Smooth muscle cell (in vitro differentiated cells): ENCODE measurements at regions not wholly inside any gene's neighbourhood (a gene's known extent, or its start where the extent isn't known, plus 50 kb on each side); places are given as distances from the start of the nearest gene placed in this dataset.
A peak's percentile ranks its signal among the peaks of the same experiment; 100 is the strongest.

Source experiments
- DNase-seq: peaks from one replicate; lab custom pipeline; 2025; ENCODE audit not compliant: unreplicated experiment; lab: John Stamatoyannopoulos, UW
- H2AFZ ChIP-seq: fragments of 200-600 bp; sonication (generic); 2 replicates; pipeline ENCODE4 v1.6.0; 2016; ENCODE audit warnings: antibody characterized with exemption, low read depth, mild to moderate bottlenecking
- H3F3A ChIP-seq: fragments of 200-600 bp; sonication (generic); 2 replicates; pipeline ENCODE4 v1.6.0; 2017; ENCODE audit warnings: antibody characterized with exemption, low read depth
- H3K27ac ChIP-seq: fragments of 200-600 bp; sonication (generic); 2 replicates; pipeline ENCODE4 v1.5.1; 2016; ENCODE audit warnings: low read depth, mild to moderate bottlenecking
- H3K27me3 ChIP-seq: fragments of 200-600 bp; sonication (generic); 2 replicates; pipeline ENCODE4 v1.6.1; 2016; ENCODE audit warnings: low read depth, mild to moderate bottlenecking
- H3K36me3 ChIP-seq: fragments of 200-600 bp; sonication (generic); 2 replicates; pipeline ENCODE4 v1.5.1; 2016; ENCODE audit warnings: low read depth
- H3K4me1 ChIP-seq: fragments of 200-600 bp; sonication (generic); 2 replicates; pipeline ENCODE4 v1.5.1; 2016; ENCODE audit warnings: low read depth
- H3K4me2 ChIP-seq: fragments of 200-600 bp; sonication (generic); 2 replicates; pipeline ENCODE4 v1.6.0; 2016; ENCODE audit warnings: mild to moderate bottlenecking
- H3K4me3 ChIP-seq: fragments of 200-600 bp; sonication (generic); 2 replicates; pipeline ENCODE4 v1.5.1; 2016; ENCODE audit warnings: mild to moderate bottlenecking
- H3K79me2 ChIP-seq: fragments of 200-600 bp; sonication (generic); 2 replicates; pipeline ENCODE4 v1.6.0; 2016; ENCODE audit warnings: low read depth, mild to moderate bottlenecking
- H3K9ac ChIP-seq: fragments of 200-600 bp; sonication (generic); 2 replicates; pipeline ENCODE4 v1.6.0; 2016; ENCODE audit warnings: low read depth
- H3K9me3 ChIP-seq: fragments of 200-600 bp; sonication (generic); replicated peaks from 2 replicates; pipeline ENCODE4 v1.5.1; 2016; ENCODE audit warnings: low read depth
- H4K20me1 ChIP-seq: fragments of 200-600 bp; sonication (generic); 2 replicates; pipeline ENCODE4 v1.6.0; 2016; ENCODE audit warnings: low read depth
- CTCF ChIP-seq: fragments of 200-600 bp; sonication (generic); IDR thresholded peaks from 2 replicates; pipeline ENCODE4 v1.5.1; 2017; ENCODE audit warnings: borderline replicate concordance, mild to moderate bottlenecking, antibody characterized with exemption; ENCODE audit not compliant: insufficient read depth, poor library complexity, severe bottlenecking
- WGBS: methylation state at CpG from one replicate; pipeline ENCODE4 v1.1.7; 2016; ENCODE audit warnings: low lambda C conversion rate; 5-methylcytosine and 5-hydroxymethylcytosine counted together

- no peaks in the 10 kb centered on the region for H4K20me1 ChIP-seq
- H3K4me3 ChIP-seq: no peak overlapping the region
- H3F3A ChIP-seq: no peaks in the 10 kb centered on the region
- no peak for DNase-seq
- no peak for TF ChIP-seq CTCF
- H3K27ac ChIP-seq: peak overlapping the region; percentile 54
- peak overlapping the region; percentile 49 for H3K4me2 ChIP-seq
- H3K9me3 ChIP-seq: no peaks in the 10 kb centered on the region
- H3K27me3 ChIP-seq: no peaks in the 10 kb centered on the region
- H3K79me2 ChIP-seq: no peaks in the 10 kb centered on the region
- no peaks in the 10 kb centered on the region for H3K36me3 ChIP-seq
- peak overlapping the region; percentile 71 for H2AFZ ChIP-seq
- no peak overlapping the region for H3K9ac ChIP-seq
- H3K4me1 ChIP-seq: no peaks in the 10 kb centered on the region
These were observed 81.7 kb upstream of the ITPRID1 start for GRCh38 chr7:31432176-31432575.

DNA sequence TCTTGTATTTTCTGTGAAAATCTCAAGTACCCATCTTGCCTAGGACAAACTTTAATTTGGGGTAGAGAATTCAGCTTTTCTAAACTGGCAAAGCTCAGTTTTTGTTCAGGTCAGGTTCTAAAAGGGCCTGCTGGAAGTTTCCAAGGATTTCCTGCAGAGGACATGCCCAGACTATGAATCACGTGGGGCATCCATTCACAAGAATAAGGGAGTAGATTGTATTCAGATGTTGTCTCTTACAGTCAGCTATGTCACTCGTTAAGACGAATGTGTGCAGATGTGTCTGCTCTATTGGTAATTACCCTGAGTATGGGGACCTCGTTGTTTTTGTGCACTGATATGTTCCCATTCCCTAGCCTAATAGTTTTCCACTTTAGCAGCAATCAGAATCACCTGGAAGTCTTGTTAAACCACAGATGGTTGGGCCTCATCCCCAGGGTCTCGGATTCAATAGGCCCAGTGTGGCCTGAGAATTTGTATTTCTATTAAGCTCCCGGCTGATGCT lies 81.0 kb upstream of the ITPRID1 start:
- Histone ChIP-seq H3K9ac (no peak overlapping the region), H3K4me2 (peak overlapping the region; percentile 49), H3K4me1 (no peaks in the 10 kb centered on the region), H3K9me3 (no peaks in the 10 kb centered on the region), H3K36me3 (no peaks in the 10 kb centered on the region), H3K79me2 (no peaks in the 10 kb centered on the region), H3K27ac (peak overlapping the region; percentile 54), H3K27me3 (no peaks in the 10 kb centered on the region), H3F3A (no peaks in the 10 kb centered on the region), H4K20me1 (no peaks in the 10 kb centered on the region), H2AFZ (peak overlapping the region; percentile 71), H3K4me3 (no peak overlapping the region)
- no peak for DNase-seq
- TF ChIP-seq CTCF: no peak
- 28% methylated on average over 6 of the region's 6 CpGs for WGBS

DNA sequence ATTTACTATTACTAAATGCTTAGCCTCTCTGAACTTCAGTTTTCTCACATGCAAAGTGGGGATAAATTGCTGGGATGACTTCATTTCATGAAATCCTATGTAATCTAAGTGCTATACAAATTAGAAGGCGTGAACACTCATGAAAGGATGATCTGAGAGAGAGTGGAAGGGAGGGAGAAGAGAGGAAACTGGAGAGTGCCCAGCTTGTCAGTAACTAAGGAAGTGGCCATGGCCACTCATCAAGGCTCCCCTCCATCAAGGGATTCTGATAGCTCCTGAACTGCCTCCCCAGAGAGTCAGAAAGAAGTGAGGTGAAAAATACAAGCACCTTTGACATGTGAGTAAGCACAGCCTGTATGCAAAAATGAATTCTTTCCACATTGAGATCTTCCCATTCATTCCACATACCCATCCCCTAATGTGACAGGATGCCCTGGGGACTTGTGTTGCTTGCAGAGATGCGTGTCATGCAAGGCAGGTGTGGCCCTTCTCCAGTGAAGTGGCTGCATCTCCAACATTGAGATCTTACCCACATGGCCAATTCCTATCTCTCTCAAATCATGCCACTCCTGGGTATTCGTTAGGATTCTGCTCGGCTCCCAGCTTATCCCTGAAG lies 76.5 kb upstream of the ITPRID1 start:
- no peak overlapping the region for H3K9ac ChIP-seq
- H3K27me3 ChIP-seq: no peaks in the 10 kb centered on the region
- H3K36me3 ChIP-seq: no peaks in the 10 kb centered on the region
- H3F3A ChIP-seq: no peaks in the 10 kb centered on the region
- WGBS: 84% methylated on average over 4 of the region's 4 CpGs
- no peaks in the 10 kb centered on the region for H3K9me3 ChIP-seq
- DNase-seq: no peak
- H2AFZ ChIP-seq: no peak overlapping the region
- no peak overlapping the region for H3K27ac ChIP-seq
- H4K20me1 ChIP-seq: no peaks in the 10 kb centered on the region
- TF ChIP-seq CTCF: no peak
- H3K79me2 ChIP-seq: no peaks in the 10 kb centered on the region
- no peaks in the 10 kb centered on the region for H3K4me1 ChIP-seq
- no peak overlapping the region for H3K4me3 ChIP-seq
- H3K4me2 ChIP-seq: no peak overlapping the region

- Histone ChIP-seq H3K4me2 (no peak overlapping the region), H3K36me3 (no peaks in the 10 kb centered on the region), H3K27ac (no peak overlapping the region), H3K4me1 (no peaks in the 10 kb centered on the region), H3F3A (no peaks in the 10 kb centered on the region), H3K79me2 (no peaks in the 10 kb centered on the region), H3K27me3 (no peaks in the 10 kb centered on the region), H3K9ac (no peak overlapping the region), H3K9me3 (no peaks in the 10 kb centered on the region), H4K20me1 (no peaks in the 10 kb centered on the region), H3K4me3 (no peak overlapping the region), H2AFZ (no peak overlapping the region)
- DNase-seq: no peak
- 68% methylated on average over 3 of the region's 3 CpGs for WGBS
- TF ChIP-seq CTCF: no peak
These were observed 74.7 kb upstream of the ITPRID1 start for GRCh38 chr7:31439165-31439564.
